Esophagus muscularis mucosa (tissue), 4 donors: ENCODE measurements at regions not wholly inside any gene's neighbourhood (a gene's known extent, or its start where the extent isn't known, plus 50 kb on each side); places are given as distances from the start of the nearest gene placed in this dataset.

Source experiments
- CTCF ChIP-seq, 3 experiments: fragments of 200-600 bp in 2 of 3; fragments of 450-650 bp in 1 of 3; sonication (generic) in 2 of 3; IDR thresholded peaks; one replicate each; pipeline ENCODE4 v1.5.1; 2017 to 2019; ENCODE audit warnings: antibody characterized with exemption in 3 of 3, mild to moderate bottlenecking in 2 of 3, moderate library complexity in 1 of 3
- EP300 ChIP-seq: sonication (generic); formaldehyde crosslinking; IDR thresholded peaks from one replicate; pipeline ENCODE4 v1.6.1; 2017; ENCODE audit warnings: antibody characterized with exemption
- POLR2AphosphoS5 ChIP-seq, 2 donors: sonication (generic); formaldehyde crosslinking; IDR thresholded peaks; one replicate each; pipeline ENCODE4 v1.6.1; 2017; ENCODE audit warnings: antibody characterized with exemption in 2 of 2

- no peak for TF ChIP-seq CTCF (IDR thresholded peaks at IDR 0.05)
- no peak for TF ChIP-seq EP300
- no peak for TF ChIP-seq POLR2AphosphoS5 (IDR thresholded peaks at IDR 0.05)
Observed at GRCh38 chr5:123720339-123720738, 208.4 kb downstream of the CSNK1G3 start.
